ACC112 (cell line): ENCODE measurements at regions not wholly inside any gene's neighbourhood (a gene's known extent, or its start where the extent isn't known, plus 50 kb on each side); places are given as distances from the start of the nearest gene placed in this dataset.
"Not testable (repeated sequence)": the region's sequence is repeated elsewhere in the genome, so short reads cannot be mapped to it uniquely, and the experiment has no call there.

ENCODE experiments used
- H2AFZ ChIP-seq: fragments of 200-600 bp; sonication (generic); one replicate; pipeline ENCODE4 v1.6.0; 2017; ENCODE audit warnings: antibody characterized with exemption, low read length; ENCODE audit not compliant: unreplicated experiment
- H3K27ac ChIP-seq: fragments of 200-600 bp; sonication (generic); 2 replicates; pipeline ENCODE4 v1.5.1; 2014; ENCODE audit warnings: low read depth, mild to moderate bottlenecking, antibody characterized with exemption, low read length, moderate library complexity
- H3K27me3 ChIP-seq: fragments of 200-600 bp; sonication (generic); 2 replicates; pipeline ENCODE4 v1.6.1; 2014; ENCODE audit warnings: mild to moderate bottlenecking, antibody characterized with exemption, low read length, moderate library complexity, mixed read lengths; ENCODE audit not compliant: insufficient read depth
- H3K36me3 ChIP-seq: fragments of 200-600 bp; sonication (generic); 2 replicates; pipeline ENCODE4 v1.6.1; 2016; ENCODE audit warnings: mild to moderate bottlenecking, antibody characterized with exemption, low read length, moderate library complexity, mixed read lengths; ENCODE audit not compliant: insufficient read depth
- H3K4me1 ChIP-seq: fragments of 200-600 bp; sonication (generic); one replicate; pipeline ENCODE4 v1.6.1; 2016; ENCODE audit warnings: low read length, mixed read lengths; ENCODE audit not compliant: insufficient read depth, unreplicated experiment, control insufficient read depth
- H3K4me3 ChIP-seq: fragments of 200-600 bp; sonication (generic); 2 replicates; pipeline ENCODE4 v1.5.1; 2014; ENCODE audit warnings: mild to moderate bottlenecking, low read depth, low read length
- H3K79me2 ChIP-seq: fragments of 200-600 bp; sonication (generic); one replicate; pipeline ENCODE4 v1.6.0; 2016; ENCODE audit warnings: low read length; ENCODE audit not compliant: control insufficient read depth, unreplicated experiment, insufficient read depth

- Histone ChIP-seq H3K27me3 (peaks cover 92% of the 10 kb centered on the region), H3K79me2 (no peaks in the 10 kb centered on the region)
Observed at GRCh38 chr2:240191001-240191400, 50.5 kb upstream of the OTOS start.

GRCh38 chr2:240192661-240193060 is 52.2 kb upstream of the OTOS start:
- Histone ChIP-seq H3K4me1 (no peaks in the 10 kb centered on the region), H2AFZ (no peak overlapping the region), H3K27me3 (peaks cover 87% of the 10 kb centered on the region), H3K79me2 (no peaks in the 10 kb centered on the region), H3K27ac (no peak overlapping the region), H3K4me3 (no peak overlapping the region), H3K36me3 (no peaks in the 10 kb centered on the region)

More at GRCh38 chr2:240191001-240191400, 50.5 kb upstream of the OTOS start:
- Histone ChIP-seq H2AFZ (no peak overlapping the region), H3K27ac (no peak overlapping the region), H3K36me3 (no peaks in the 10 kb centered on the region), H3K4me3 (no peak overlapping the region), H3K4me1 (no peaks in the 10 kb centered on the region)

GRCh38 chr2:240194341-240194762 is 53.9 kb upstream of the OTOS start:
- not testable (repeated sequence) for H3K4me3 ChIP-seq, H3K27ac ChIP-seq, H3K36me3 ChIP-seq, H3K79me2 ChIP-seq, H2AFZ ChIP-seq, H3K4me1 ChIP-seq
- peaks cover 72% of the 10 kb centered on the region for H3K27me3 ChIP-seq

- Histone ChIP-seq H3K4me3 (no peak overlapping the region), H3K27ac (no peak overlapping the region), H3K36me3 (no peaks in the 10 kb centered on the region), H3K27me3 (peaks cover 70% of the 10 kb centered on the region), H3K79me2 (no peaks in the 10 kb centered on the region), H2AFZ (no peak overlapping the region), H3K4me1 (no peaks in the 10 kb centered on the region)
Observed at GRCh38 chr2:240195316-240195861, 54.9 kb upstream of the OTOS start.

- no peaks in the 10 kb centered on the region for H3K79me2 ChIP-seq
- H3K4me1 ChIP-seq: no peaks in the 10 kb centered on the region
- H3K36me3 ChIP-seq: no peaks in the 10 kb centered on the region
- peaks cover 71% of the 10 kb centered on the region for H3K27me3 ChIP-seq
- no peak overlapping the region for H3K4me3 ChIP-seq
- H3K27ac ChIP-seq: no peak overlapping the region
- H2AFZ ChIP-seq: no peak overlapping the region
Observed at GRCh38 chr2:240196716-240197461, 56.4 kb upstream of the OTOS start.

- Histone ChIP-seq H3K27ac (no peak overlapping the region), H3K4me3 (no peak overlapping the region), H3K4me1 (no peaks in the 10 kb centered on the region), H3K36me3 (no peaks in the 10 kb centered on the region), H3K27me3 (peaks cover 71% of the 10 kb centered on the region), H3K79me2 (no peaks in the 10 kb centered on the region), H2AFZ (no peak overlapping the region)
Observed at GRCh38 chr2:240197462-240198139, 57.1 kb upstream of the OTOS start.

- Histone ChIP-seq H3K79me2 (no peaks in the 10 kb centered on the region), H3K4me1 (no peaks in the 10 kb centered on the region), H3K27ac (no peak overlapping the region), H3K36me3 (no peaks in the 10 kb centered on the region), H3K4me3 (no peak overlapping the region), H3K27me3 (peaks cover 75% of the 10 kb centered on the region), H2AFZ (no peak overlapping the region)
Observed at GRCh38 chr2:240198226-240198625, 57.8 kb upstream of the OTOS start.

- Histone ChIP-seq H3K36me3 (no peaks in the 10 kb centered on the region), H3K79me2 (no peaks in the 10 kb centered on the region), H2AFZ (no peak overlapping the region), H3K27ac (no peak overlapping the region), H3K27me3 (peaks cover 71% of the 10 kb centered on the region), H3K4me1 (no peaks in the 10 kb centered on the region), H3K4me3 (no peak overlapping the region)
Observed at GRCh38 chr2:240199133-240199870, 58.8 kb upstream of the OTOS start.

- Histone ChIP-seq H3K4me1 (peaks cover 8% of the 10 kb centered on the region), H3K27ac (no peak overlapping the region), H3K4me3 (no peak overlapping the region), H3K27me3 (peaks cover 62% of the 10 kb centered on the region), H3K36me3 (no peaks in the 10 kb centered on the region), H2AFZ (no peak overlapping the region), H3K79me2 (no peaks in the 10 kb centered on the region)
Observed at GRCh38 chr2:240200230-240201051, 60.0 kb upstream of the OTOS start.

- Histone ChIP-seq H2AFZ (no peak overlapping the region), H3K27me3 (peaks cover 48% of the 10 kb centered on the region), H3K36me3 (no peaks in the 10 kb centered on the region), H3K79me2 (no peaks in the 10 kb centered on the region), H3K4me1 (peaks cover 12% of the 10 kb centered on the region), H3K27ac (no peak overlapping the region), H3K4me3 (no peak overlapping the region)
Observed at GRCh38 chr2:240201866-240202265, 61.4 kb upstream of the OTOS start.
